Lower leg skin (tissue), 3 donors: ENCODE measurements at regions not wholly inside any gene's neighbourhood (a gene's known extent, or its start where the extent isn't known, plus 50 kb on each side); places are given as distances from the start of the nearest gene placed in this dataset.

Experiments
- POLR2A ChIP-seq, 2 donors: fragments of 450-650 bp; IDR thresholded peaks; one replicate each; pipeline ENCODE4 v1.6.1; 2016 to 2017; ENCODE audit warnings: antibody characterized with exemption in 2 of 2, mild to moderate bottlenecking in 1 of 2, moderate library complexity in 1 of 2
- TF ChIP-seq, protein P1 (sequence below), 3 donors: fragments of 450-650 bp; IDR thresholded peaks; one replicate each; pipeline ENCODE4 v1.5.1; 2016; ENCODE audit warnings: antibody characterized with exemption in 3 of 3, mild to moderate bottlenecking in 3 of 3, moderate library complexity in 2 of 3

DNA sequence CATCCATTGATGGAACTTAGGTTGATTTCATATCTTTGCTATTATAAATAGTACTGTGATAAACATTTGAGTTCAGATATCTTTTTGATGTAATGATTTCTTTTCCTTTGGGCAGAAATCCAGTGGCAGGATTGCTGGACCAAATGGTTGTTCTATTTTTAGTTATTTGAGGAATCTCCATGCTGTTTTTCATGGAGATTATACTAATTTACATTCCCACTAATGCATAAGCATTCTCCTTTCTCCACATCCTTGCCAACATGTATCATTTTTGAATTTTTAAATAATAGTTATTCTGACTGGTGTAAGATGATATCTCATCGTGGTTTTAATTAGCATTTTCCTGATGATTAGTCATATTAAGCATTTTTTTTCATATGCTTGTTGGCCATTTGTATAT lies 144.0 kb upstream of the SUCLG2 start:
- no peak for TF ChIP-seq POLR2A (IDR thresholded peaks at IDR 0.05)
- TF ChIP-seq, protein P1, sequence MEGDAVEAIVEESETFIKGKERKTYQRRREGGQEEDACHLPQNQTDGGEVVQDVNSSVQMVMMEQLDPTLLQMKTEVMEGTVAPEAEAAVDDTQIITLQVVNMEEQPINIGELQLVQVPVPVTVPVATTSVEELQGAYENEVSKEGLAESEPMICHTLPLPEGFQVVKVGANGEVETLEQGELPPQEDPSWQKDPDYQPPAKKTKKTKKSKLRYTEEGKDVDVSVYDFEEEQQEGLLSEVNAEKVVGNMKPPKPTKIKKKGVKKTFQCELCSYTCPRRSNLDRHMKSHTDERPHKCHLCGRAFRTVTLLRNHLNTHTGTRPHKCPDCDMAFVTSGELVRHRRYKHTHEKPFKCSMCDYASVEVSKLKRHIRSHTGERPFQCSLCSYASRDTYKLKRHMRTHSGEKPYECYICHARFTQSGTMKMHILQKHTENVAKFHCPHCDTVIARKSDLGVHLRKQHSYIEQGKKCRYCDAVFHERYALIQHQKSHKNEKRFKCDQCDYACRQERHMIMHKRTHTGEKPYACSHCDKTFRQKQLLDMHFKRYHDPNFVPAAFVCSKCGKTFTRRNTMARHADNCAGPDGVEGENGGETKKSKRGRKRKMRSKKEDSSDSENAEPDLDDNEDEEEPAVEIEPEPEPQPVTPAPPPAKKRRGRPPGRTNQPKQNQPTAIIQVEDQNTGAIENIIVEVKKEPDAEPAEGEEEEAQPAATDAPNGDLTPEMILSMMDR (IDR thresholded peaks at IDR 0.05): no peak
